ENCODE measurements at regions not wholly inside any gene's neighbourhood (a gene's known extent, or its start where the extent isn't known, plus 50 kb on each side); places are given as distances from the start of the nearest gene placed in this dataset.
"Not testable (repeated sequence)": the region's sequence is repeated elsewhere in the genome, so short reads cannot be mapped to it uniquely, and the experiment has no call there.

- Histone ChIP-seq H3K9me3 (ENCODE audit: control insufficient read depth, insufficient read depth, low read length) (no peaks in the 10 kb centered on the region), H3K4me1 (ENCODE audit: insufficient read depth, low read length) (peaks cover under 1% of the 10 kb centered on the region; the same call in 1 of the 2 replicates), H3K9ac (ENCODE audit: low read depth, low read length) (no peak overlapping the region), H3K36me3 (ENCODE audit: insufficient read depth, low read length) (no peaks in the 10 kb centered on the region)
Measured at GRCh38 chr7:114148779-114149178, 230.0 kb upstream of the PPP1R3A start.

- no peaks in the 10 kb centered on the region for H3K36me3 ChIP-seq (ENCODE audit: insufficient read depth, low read length)
- no peaks in the 10 kb centered on the region for H3K9me3 ChIP-seq (ENCODE audit: control insufficient read depth, insufficient read depth, low read length)
- no peak overlapping the region for H3K9ac ChIP-seq (ENCODE audit: low read depth, low read length)
- H3K4me1 ChIP-seq (ENCODE audit: insufficient read depth, low read length), result peaks cover 3% of the 10 kb centered on the region
Measured at GRCh38 chr7:114141415-114141814, 222.6 kb upstream of the PPP1R3A start.

DNA sequence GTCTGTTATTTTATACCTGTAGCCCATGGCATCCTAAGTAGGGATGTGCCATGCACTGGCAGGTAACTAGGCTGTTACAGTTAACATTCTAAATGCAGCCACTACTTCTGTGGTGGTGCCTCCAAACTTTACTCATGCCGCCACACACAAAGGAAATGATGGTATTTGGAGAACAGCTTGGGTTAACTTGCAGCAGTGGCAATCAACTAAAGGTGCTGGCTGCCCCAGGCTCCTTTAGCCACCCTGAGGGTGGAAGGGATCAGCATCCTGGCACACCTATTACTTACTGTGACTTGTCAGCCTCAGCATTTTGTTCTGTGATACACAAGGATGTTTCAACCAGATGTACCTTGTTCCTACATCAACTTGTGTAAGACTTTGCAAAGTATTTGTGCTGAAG is 221.8 kb upstream of the PPP1R3A start:
- no peaks in the 10 kb centered on the region for H3K36me3 ChIP-seq (ENCODE audit: insufficient read depth, low read length)
- H3K9ac ChIP-seq (ENCODE audit: low read depth, low read length), result no peak overlapping the region
- H3K9me3 ChIP-seq (ENCODE audit: control insufficient read depth, insufficient read depth, low read length), result no peaks in the 10 kb centered on the region
- peaks cover 3% of the 10 kb centered on the region for H3K4me1 ChIP-seq (ENCODE audit: insufficient read depth, low read length)

- H3K36me3 ChIP-seq (ENCODE audit: insufficient read depth, low read length); H3K9me3 ChIP-seq (ENCODE audit: control insufficient read depth, insufficient read depth, low read length); H3K4me1 ChIP-seq (ENCODE audit: insufficient read depth, low read length): not testable (repeated sequence)
Measured at GRCh38 chr7:114139690-114140089, 220.9 kb upstream of the PPP1R3A start.

DNA sequence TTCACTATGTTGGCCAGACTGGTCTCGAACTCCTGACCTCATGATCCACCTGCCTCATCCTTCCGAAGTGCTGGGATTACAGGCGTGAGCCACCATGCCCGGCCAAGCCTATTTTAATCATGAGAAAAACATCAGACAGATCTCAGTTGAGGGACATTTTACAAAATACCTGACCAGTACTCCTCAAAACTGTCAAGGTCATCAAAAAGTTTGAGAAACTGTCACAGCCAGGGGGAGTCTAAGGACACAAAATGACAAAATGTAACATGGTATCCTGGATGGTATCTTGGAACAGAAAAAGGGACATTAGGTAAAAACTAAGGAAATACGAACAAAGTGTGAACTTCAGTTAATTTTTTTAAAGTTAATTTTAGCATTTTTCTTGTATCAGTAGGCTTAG is 219.8 kb upstream of the PPP1R3A start:
- peaks cover 3% of the 10 kb centered on the region for H3K4me1 ChIP-seq (ENCODE audit: insufficient read depth, low read length)
- H3K9me3 ChIP-seq (ENCODE audit: control insufficient read depth, insufficient read depth, low read length), result no peaks in the 10 kb centered on the region
- no peaks in the 10 kb centered on the region for H3K36me3 ChIP-seq (ENCODE audit: insufficient read depth, low read length)
- no peak overlapping the region for H3K9ac ChIP-seq (ENCODE audit: low read depth, low read length)

More at GRCh38 chr7:114139690-114140089, 220.9 kb upstream of the PPP1R3A start:
- H3K9ac ChIP-seq (ENCODE audit: low read depth, low read length), result not testable (repeated sequence)

DNA sequence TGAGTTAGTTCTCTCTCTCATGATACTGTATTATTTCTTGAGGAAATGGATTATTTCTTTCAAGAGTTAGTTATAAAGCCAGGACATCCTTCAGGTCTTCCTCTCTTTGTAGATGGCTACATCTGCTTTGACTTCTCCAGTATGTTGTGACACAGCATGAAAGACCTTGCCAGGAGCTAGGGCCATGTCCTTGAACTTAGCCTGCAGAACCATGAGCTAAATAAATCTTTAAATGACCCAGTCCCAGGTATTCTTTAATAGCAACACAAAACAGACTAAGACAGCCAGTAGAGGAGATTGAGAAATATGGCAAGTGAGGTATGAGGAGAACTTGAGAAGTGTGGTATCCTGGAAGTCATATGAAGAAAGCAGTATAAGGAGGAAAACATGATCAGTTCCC is 214.9 kb upstream of the PPP1R3A start:
- Histone ChIP-seq H3K36me3 (ENCODE audit: insufficient read depth, low read length) (no peaks in the 10 kb centered on the region), H3K9ac (ENCODE audit: low read depth, low read length) (no peak overlapping the region), H3K9me3 (ENCODE audit: control insufficient read depth, insufficient read depth, low read length) (no peaks in the 10 kb centered on the region), H3K4me1 (ENCODE audit: insufficient read depth, low read length) (no peaks in the 10 kb centered on the region)

- no peaks in the 10 kb centered on the region for H3K36me3 ChIP-seq (ENCODE audit: insufficient read depth, low read length)
- no peaks in the 10 kb centered on the region for H3K4me1 ChIP-seq (ENCODE audit: insufficient read depth, low read length)
- no peak overlapping the region for H3K9ac ChIP-seq (ENCODE audit: low read depth, low read length)
- no peaks in the 10 kb centered on the region for H3K9me3 ChIP-seq (ENCODE audit: control insufficient read depth, insufficient read depth, low read length)
Measured at GRCh38 chr7:114130866-114131265, 212.1 kb upstream of the PPP1R3A start.

DNA sequence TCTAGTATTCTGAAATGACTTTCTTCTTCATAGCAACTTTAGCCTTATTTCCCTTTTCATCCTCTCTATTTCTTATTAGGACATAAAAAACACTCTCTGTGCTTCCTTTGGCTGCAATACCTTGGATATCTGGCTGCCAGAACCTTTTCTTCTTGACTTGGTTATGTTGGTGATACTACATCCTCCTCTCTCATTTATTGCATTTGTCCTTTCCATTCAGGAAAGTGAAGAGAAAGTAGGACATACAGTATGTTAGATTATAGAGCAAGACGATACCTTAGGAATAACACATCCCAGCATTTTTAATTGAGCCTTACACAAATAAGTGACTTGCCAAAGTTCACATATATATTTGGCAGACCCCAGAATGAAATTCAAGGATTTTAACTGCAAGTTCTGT is 210.1 kb upstream of the PPP1R3A start:
- Histone ChIP-seq H3K9ac (ENCODE audit: low read depth, low read length) (no peak overlapping the region), H3K4me1 (ENCODE audit: insufficient read depth, low read length) (no peaks in the 10 kb centered on the region), H3K9me3 (ENCODE audit: control insufficient read depth, insufficient read depth, low read length) (no peaks in the 10 kb centered on the region), H3K36me3 (ENCODE audit: insufficient read depth, low read length) (no peaks in the 10 kb centered on the region)

GRCh38 chr7:114126095-114126494 is 207.3 kb upstream of the PPP1R3A start:
- H3K4me1 ChIP-seq (ENCODE audit: insufficient read depth, low read length), result no peaks in the 10 kb centered on the region
- H3K9ac ChIP-seq (ENCODE audit: low read depth, low read length), result no peak overlapping the region
- no peaks in the 10 kb centered on the region for H3K36me3 ChIP-seq (ENCODE audit: insufficient read depth, low read length)
- H3K9me3 ChIP-seq (ENCODE audit: control insufficient read depth, insufficient read depth, low read length), result no peaks in the 10 kb centered on the region

GRCh38 chr7:114112806-114113205 is 194.0 kb upstream of the PPP1R3A start:
- no peak overlapping the region for H3K9ac ChIP-seq (ENCODE audit: low read depth, low read length)
- no peaks in the 10 kb centered on the region for H3K4me1 ChIP-seq (ENCODE audit: insufficient read depth, low read length)
- no peaks in the 10 kb centered on the region for H3K36me3 ChIP-seq (ENCODE audit: insufficient read depth, low read length)
- H3K9me3 ChIP-seq (ENCODE audit: control insufficient read depth, insufficient read depth, low read length), result no peaks in the 10 kb centered on the region

DNA sequence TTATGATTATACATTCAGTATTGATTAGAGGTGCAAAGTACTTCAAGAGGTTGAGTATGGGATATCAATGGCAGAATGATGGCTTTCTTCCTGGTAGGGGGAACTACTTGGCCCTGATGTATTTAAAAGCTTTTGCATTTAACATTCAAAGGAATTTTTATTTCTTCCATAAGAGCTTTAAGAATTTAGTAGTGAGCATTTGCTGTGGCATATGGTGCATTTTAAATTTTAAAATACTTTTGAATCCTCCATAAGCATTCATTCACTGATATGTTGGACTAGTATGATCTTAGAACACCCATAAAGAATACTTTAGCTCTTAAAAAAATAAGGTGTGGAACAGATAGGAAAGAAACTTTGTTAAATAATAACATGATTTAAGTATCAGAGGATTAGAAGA is 191.9 kb upstream of the PPP1R3A start:
- H3K9ac ChIP-seq (ENCODE audit: low read depth, low read length), result no peak overlapping the region
- no peaks in the 10 kb centered on the region for H3K4me1 ChIP-seq (ENCODE audit: insufficient read depth, low read length)
- no peaks in the 10 kb centered on the region for H3K9me3 ChIP-seq (ENCODE audit: control insufficient read depth, insufficient read depth, low read length)
- H3K36me3 ChIP-seq (ENCODE audit: insufficient read depth, low read length), result no peaks in the 10 kb centered on the region

DNA sequence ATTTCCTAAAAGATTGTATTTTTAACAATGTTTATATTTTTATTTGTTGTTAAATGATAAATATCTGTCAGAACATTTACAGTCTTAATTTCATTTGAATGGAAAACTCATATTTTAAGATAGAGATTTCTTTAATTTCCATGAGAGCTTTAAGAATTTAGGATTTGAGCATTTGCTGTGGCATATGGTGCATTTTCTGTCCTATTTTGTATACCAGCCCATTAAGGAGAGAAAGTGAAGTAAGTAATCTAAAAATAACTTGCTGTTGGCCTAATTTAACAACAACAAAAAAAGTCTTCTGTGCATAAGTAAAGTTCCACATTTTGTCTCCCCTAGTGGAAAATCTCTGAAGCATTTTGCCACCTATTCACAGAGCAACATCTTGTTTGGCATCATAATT is 190.9 kb upstream of the PPP1R3A start:
- H3K4me1 ChIP-seq (ENCODE audit: insufficient read depth, low read length), result no peaks in the 10 kb centered on the region

GRCh38 chr7:114109304-114109703 is 190.5 kb upstream of the PPP1R3A start:
- Histone ChIP-seq H3K4me1 (ENCODE audit: insufficient read depth, low read length) (no peaks in the 10 kb centered on the region), H3K36me3 (ENCODE audit: insufficient read depth, low read length) (no peaks in the 10 kb centered on the region), H3K9ac (ENCODE audit: low read depth, low read length) (no peak overlapping the region)

More for the DNA sequence above, 190.9 kb upstream of the PPP1R3A start:
- Histone ChIP-seq H3K36me3 (ENCODE audit: insufficient read depth, low read length) (no peaks in the 10 kb centered on the region), H3K9me3 (ENCODE audit: control insufficient read depth, insufficient read depth, low read length) (no peaks in the 10 kb centered on the region), H3K9ac (ENCODE audit: low read depth, low read length) (no peak overlapping the region)

GRCh38 chr7:114108510-114108909 is 189.7 kb upstream of the PPP1R3A start:
- no peaks in the 10 kb centered on the region for H3K9me3 ChIP-seq (ENCODE audit: control insufficient read depth, insufficient read depth, low read length)
- H3K36me3 ChIP-seq (ENCODE audit: insufficient read depth, low read length), result no peaks in the 10 kb centered on the region
- no peaks in the 10 kb centered on the region for H3K4me1 ChIP-seq (ENCODE audit: insufficient read depth, low read length)
- H3K9ac ChIP-seq (ENCODE audit: low read depth, low read length), result no peak overlapping the region

More at GRCh38 chr7:114109304-114109703, 190.5 kb upstream of the PPP1R3A start:
- no peaks in the 10 kb centered on the region for H3K9me3 ChIP-seq (ENCODE audit: control insufficient read depth, insufficient read depth, low read length)

GRCh38 chr7:114107522-114107921 is 188.7 kb upstream of the PPP1R3A start:
- Histone ChIP-seq H3K9ac (ENCODE audit: low read depth, low read length) (no peak overlapping the region), H3K36me3 (ENCODE audit: insufficient read depth, low read length) (no peaks in the 10 kb centered on the region), H3K4me1 (ENCODE audit: insufficient read depth, low read length) (no peaks in the 10 kb centered on the region), H3K9me3 (ENCODE audit: control insufficient read depth, insufficient read depth, low read length) (no peaks in the 10 kb centered on the region)

GRCh38 chr7:114104035-114104434 is 185.2 kb upstream of the PPP1R3A start:
- Histone ChIP-seq H3K4me1 (ENCODE audit: insufficient read depth, low read length) (no peaks in the 10 kb centered on the region), H3K9me3 (ENCODE audit: control insufficient read depth, insufficient read depth, low read length) (no peaks in the 10 kb centered on the region), H3K9ac (ENCODE audit: low read depth, low read length) (no peak overlapping the region), H3K36me3 (ENCODE audit: insufficient read depth, low read length) (no peaks in the 10 kb centered on the region)

Measured in ES-I3 (cell line).